ENCODE measurements at regions not wholly inside any gene's neighbourhood (a gene's known extent, or its start where the extent isn't known, plus 50 kb on each side); places are given as distances from the start of the nearest gene placed in this dataset.

GRCh38 chr12:83390186-83390585 is 703.5 kb downstream of the TMTC2 start:
- intact Hi-C loops (cut with micrococcal nuclease) = no loop called here
- no peaks in the 10 kb centered on the region for H3K4me1 Mint-ChIP-seq
- WGBS (ENCODE audit: insufficient coverage) = no CpG with 5 or more reads among the region's 3 CpGs

GRCh38 chr12:83389237-83389996 is 702.7 kb downstream of the TMTC2 start:
- Mint-ChIP-seq H3K9me3 (peaks cover 7 to 10% of the 10 kb centered on the region in 2 donors), H3K4me3 (no peak overlapping the region), H3K27ac (no peak overlapping the region), H3K4me1 (no peaks in the 10 kb centered on the region), H3K27me3 (ENCODE audit: low read depth in 2 of 2) (no peaks in the 10 kb centered on the region), H3K36me3 (no peaks in the 10 kb centered on the region)
- TF ChIP-seq CTCF (IDR thresholded peaks at IDR 0.05) = no peak
- no peak for ATAC-seq
- no peaks in the 10 kb centered on the region for H3K4me1 ChIP-seq (ENCODE audit: control insufficient read depth, insufficient read depth, low read length)
- 76% methylated on average over 16 of the region's 16 CpGs for WGBS (ENCODE audit: insufficient coverage)
- peak in 1 of 2 donors; percentile 1 for DNase-seq
- no peaks in the 10 kb centered on the region for H3K9me3 ChIP-seq (ENCODE audit: control insufficient read depth, insufficient read depth, low read length)
- no peak overlapping the region for H3K27ac ChIP-seq (ENCODE audit: low read length)
- no peak overlapping the region for H3K4me3 ChIP-seq (ENCODE audit: low read length)
- intact Hi-C loops (cut with micrococcal nuclease) = no loop called here
- H3K36me3 ChIP-seq (ENCODE audit: control insufficient read depth, insufficient read depth, low read length) = no peaks in the 10 kb centered on the region
- H3K27me3 ChIP-seq (ENCODE audit: control insufficient read depth, insufficient read depth, low read length) = no peaks in the 10 kb centered on the region

More at GRCh38 chr12:83390186-83390585, 703.5 kb downstream of the TMTC2 start:
- no peak for TF ChIP-seq CTCF (IDR thresholded peaks at IDR 0.05)
- H3K27me3 ChIP-seq (ENCODE audit: control insufficient read depth, insufficient read depth, low read length) = no peaks in the 10 kb centered on the region
- no peak for ATAC-seq
- no peaks in the 10 kb centered on the region for H3K4me1 ChIP-seq (ENCODE audit: control insufficient read depth, insufficient read depth, low read length)
- H3K36me3 ChIP-seq (ENCODE audit: control insufficient read depth, insufficient read depth, low read length) = no peaks in the 10 kb centered on the region
- Mint-ChIP-seq H3K9me3 (peaks cover 9 to 13% of the 10 kb centered on the region in 2 donors), H3K27ac (no peak overlapping the region), H3K4me3 (no peak overlapping the region), H3K27me3 (ENCODE audit: low read depth in 2 of 2) (no peaks in the 10 kb centered on the region), H3K36me3 (no peaks in the 10 kb centered on the region)
- DNase-seq = no peak
- no peak overlapping the region for H3K4me3 ChIP-seq (ENCODE audit: low read length)
- no peak overlapping the region for H3K27ac ChIP-seq (ENCODE audit: low read length)
- no peaks in the 10 kb centered on the region for H3K9me3 ChIP-seq (ENCODE audit: control insufficient read depth, insufficient read depth, low read length)

- intact Hi-C loops (cut with micrococcal nuclease) = no loop called here
These were observed 701.8 kb downstream of the TMTC2 start for GRCh38 chr12:83388551-83388950.

More at GRCh38 chr12:83388551-83388950, 701.8 kb downstream of the TMTC2 start:
- Mint-ChIP-seq H3K4me1 (no peaks in the 10 kb centered on the region), H3K27ac (no peak overlapping the region), H3K27me3 (ENCODE audit: low read depth in 2 of 2) (no peaks in the 10 kb centered on the region), H3K36me3 (no peaks in the 10 kb centered on the region), H3K4me3 (no peak overlapping the region), H3K9me3 (peaks cover 7 to 10% of the 10 kb centered on the region in 2 donors)
- TF ChIP-seq CTCF (IDR thresholded peaks at IDR 0.05) = no peak
- Histone ChIP-seq H3K4me3 (ENCODE audit: low read length) (no peak overlapping the region), H3K27me3 (ENCODE audit: control insufficient read depth, insufficient read depth, low read length) (no peaks in the 10 kb centered on the region), H3K9me3 (ENCODE audit: control insufficient read depth, insufficient read depth, low read length) (no peaks in the 10 kb centered on the region), H3K4me1 (ENCODE audit: control insufficient read depth, insufficient read depth, low read length) (no peaks in the 10 kb centered on the region), H3K36me3 (ENCODE audit: control insufficient read depth, insufficient read depth, low read length) (no peaks in the 10 kb centered on the region), H3K27ac (ENCODE audit: low read length) (no peak overlapping the region)
- DNase-seq (no peak), ATAC-seq (no peak)

Measured in natural killer cell (primary cell).